PC-3 (cell line): ENCODE measurements at regions not wholly inside any gene's neighbourhood (a gene's known extent, or its start where the extent isn't known, plus 50 kb on each side); places are given as distances from the start of the nearest gene placed in this dataset.

Experiments used
- CTCF ChIP-seq: fragments of 300-600 bp; sonication (generic); conservative IDR thresholded peaks from 2 replicates; pipeline ENCODE4 v1.5.1; 2017; ENCODE audit warnings: antibody characterized with exemption, low read depth, mild to moderate bottlenecking, low read length
- EZH2 ChIP-seq: fragments of 300-600 bp; sonication (generic); IDR thresholded peaks from one replicate; pipeline ENCODE4 v1.6.1; 2017; ENCODE audit warnings: antibody characterized with exemption, mild to moderate bottlenecking, low read length; ENCODE audit not compliant: unreplicated experiment
- EZH2phosphoT487 ChIP-seq: fragments of 300-600 bp; sonication (generic); IDR thresholded peaks from 2 replicates; pipeline ENCODE4 v1.6.1; 2018; ENCODE audit warnings: mild to moderate bottlenecking, antibody characterized with exemption, low read length, borderline replicate concordance

- TF ChIP-seq CTCF: no peak
- TF ChIP-seq EZH2: no peak
- no peak for TF ChIP-seq EZH2phosphoT487
Measured at GRCh38 chr3:127370906-127371305, 83.1 kb upstream of the PRR20G start.
